ENCODE measurements at regions not wholly inside any gene's neighbourhood (a gene's known extent, or its start where the extent isn't known, plus 50 kb on each side); places are given as distances from the start of the nearest gene placed in this dataset.

DNA sequence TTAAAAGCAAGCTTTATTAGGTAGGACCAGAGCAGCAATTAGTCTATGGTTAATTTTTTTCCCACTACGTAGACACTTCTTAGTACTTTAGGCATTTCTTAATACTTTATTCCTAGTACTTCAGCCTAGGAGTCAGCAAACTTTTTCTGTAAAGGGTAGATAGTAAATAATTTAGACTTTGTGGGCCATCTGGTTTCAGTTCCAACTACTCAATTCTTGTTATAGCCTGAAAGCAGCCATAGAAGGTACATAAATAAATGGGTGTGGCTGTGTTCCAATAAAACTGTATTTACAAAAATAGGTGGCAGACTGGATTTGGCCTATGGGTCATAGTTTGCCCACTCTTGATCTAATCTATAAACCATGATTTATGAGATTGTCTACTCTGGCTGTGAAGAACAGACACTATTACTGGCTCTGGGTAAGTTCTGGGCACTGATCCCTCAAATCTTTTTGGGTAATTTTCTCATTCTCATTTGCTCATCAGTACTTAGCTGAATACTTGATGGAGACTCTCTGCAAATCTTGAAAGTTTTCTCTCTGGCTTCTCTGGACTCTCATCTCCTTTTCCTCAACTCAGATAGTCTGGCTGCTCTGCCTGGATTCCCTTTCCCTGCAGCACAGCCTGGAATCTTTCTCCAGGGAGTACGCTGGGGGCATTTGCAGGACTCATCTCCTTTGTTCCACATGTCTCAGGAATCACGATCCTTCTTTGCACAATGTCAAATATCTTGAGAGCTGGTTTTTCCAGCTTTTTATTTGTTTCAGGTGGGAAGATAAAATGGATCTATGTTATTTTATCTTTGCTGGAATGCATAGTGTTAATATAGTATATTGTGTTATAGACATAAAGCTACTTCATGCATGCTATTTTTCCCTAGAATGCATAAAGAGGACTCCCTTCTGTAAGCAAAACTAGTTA lies 524.8 kb upstream of the TBL1XR1 start:
- POLR2A ChIA-PET: no interaction called here
- no peaks in the 10 kb centered on the region for H3K36me3 ChIP-seq (ENCODE audit: control insufficient read depth in 2 of 2, extremely low read depth in 1 of 2, insufficient read depth in 2 of 2, low read length in 2 of 2)
- H4K20me1 ChIP-seq (replicated peaks; ENCODE audit: control insufficient read depth, extremely low read depth, insufficient read depth, low read length): no peaks in the 10 kb centered on the region
- FAIRE-seq: no peak
- intact Hi-C loops (cut with micrococcal nuclease): no loop called here
- H3K4me3 ChIP-seq (replicated peaks in 1 of 3; ENCODE audit: insufficient read depth in 1 of 3, low read depth in 1 of 3, low read length in 3 of 3): no peak overlapping the region
- no peak overlapping the region for H2AFZ ChIP-seq (ENCODE audit: low read depth, low read length)
- dilution Hi-C loops (cut with MboI; ENCODE audit: extremely low pct_ligation_motif_present, low sequenced_read_pairs): no loop called here
- H3K27me3 ChIP-seq (ENCODE audit: control insufficient read depth in 2 of 2, insufficient read depth in 2 of 2, low read length in 2 of 2): no peaks in the 10 kb centered on the region
- H3K27ac ChIP-seq (ENCODE audit: insufficient read depth, low read depth, low read length): no peak overlapping the region
- no peaks in the 10 kb centered on the region for H3K9me1 ChIP-seq (replicated peaks; ENCODE audit: control insufficient read depth, extremely low read depth, insufficient read depth, low read length)
- no peaks in the 10 kb centered on the region for H3K9me3 ChIP-seq (replicated peaks; ENCODE audit: control insufficient read depth, insufficient read depth, low read length)
- no peak overlapping the region for H3K4me2 ChIP-seq (ENCODE audit: insufficient read depth, low read length)
- BruUV-seq (replicated peaks): no TSS peak
- CTCF ChIA-PET: interaction anchor here (1.0 kb wide), 1 partner anchor 11 kb away, joined by 6 read pairs; no protein-coding TSS in a partner anchor
- TF ChIP-seq MYC (IDR thresholded peaks at IDR 0.05; ENCODE audit: low read depth, low read length) (no peak), EZH2 (IDR thresholded peaks at IDR 0.05; ENCODE audit: borderline replicate concordance, low read depth, low read length, severe bottlenecking) (no peak), GATA2 (IDR thresholded peaks at IDR 0.05; ENCODE audit: insufficient read depth, insufficient read length, low read depth, low read length) (no peak), JUN (IDR thresholded peaks at IDR 0.05; ENCODE audit: borderline replicate concordance, insufficient read depth, insufficient read length, low read depth) (no peak), FOS (IDR thresholded peaks at IDR 0.05; ENCODE audit: borderline replicate concordance, insufficient read depth, low read length) (no peak), POLR2A (IDR thresholded peaks at IDR 0.05; ENCODE audit: low read depth, low read length) (no peak), POLR2AphosphoS5 (IDR thresholded peaks at IDR 0.05; ENCODE audit: insufficient read depth, low read depth, low read length) (no peak), MAX (IDR thresholded peaks at IDR 0.05; ENCODE audit: insufficient read depth, insufficient read length) (no peak)
- TF ChIP-seq, protein P1, sequence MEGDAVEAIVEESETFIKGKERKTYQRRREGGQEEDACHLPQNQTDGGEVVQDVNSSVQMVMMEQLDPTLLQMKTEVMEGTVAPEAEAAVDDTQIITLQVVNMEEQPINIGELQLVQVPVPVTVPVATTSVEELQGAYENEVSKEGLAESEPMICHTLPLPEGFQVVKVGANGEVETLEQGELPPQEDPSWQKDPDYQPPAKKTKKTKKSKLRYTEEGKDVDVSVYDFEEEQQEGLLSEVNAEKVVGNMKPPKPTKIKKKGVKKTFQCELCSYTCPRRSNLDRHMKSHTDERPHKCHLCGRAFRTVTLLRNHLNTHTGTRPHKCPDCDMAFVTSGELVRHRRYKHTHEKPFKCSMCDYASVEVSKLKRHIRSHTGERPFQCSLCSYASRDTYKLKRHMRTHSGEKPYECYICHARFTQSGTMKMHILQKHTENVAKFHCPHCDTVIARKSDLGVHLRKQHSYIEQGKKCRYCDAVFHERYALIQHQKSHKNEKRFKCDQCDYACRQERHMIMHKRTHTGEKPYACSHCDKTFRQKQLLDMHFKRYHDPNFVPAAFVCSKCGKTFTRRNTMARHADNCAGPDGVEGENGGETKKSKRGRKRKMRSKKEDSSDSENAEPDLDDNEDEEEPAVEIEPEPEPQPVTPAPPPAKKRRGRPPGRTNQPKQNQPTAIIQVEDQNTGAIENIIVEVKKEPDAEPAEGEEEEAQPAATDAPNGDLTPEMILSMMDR (IDR thresholded peaks at IDR 0.05; ENCODE audit: extremely low read depth in 1 of 2, insufficient read depth in 1 of 2, low read depth in 1 of 2, low read length in 2 of 2): no peak
- H3K4me1 ChIP-seq (ENCODE audit: control insufficient read depth, extremely low read depth, insufficient read depth, low read length): peaks cover 10% of the 10 kb centered on the region
- H3K79me2 ChIP-seq (ENCODE audit: control insufficient read depth, insufficient read depth, low read length): no peaks in the 10 kb centered on the region
- no peak overlapping the region for H3K9ac ChIP-seq (replicated peaks; ENCODE audit: extremely low read depth, insufficient read depth, low read length)
- no peak for DNase-seq (ENCODE audit: low read depth, low spot score)
